CD4-positive, alpha-beta T cell treated with Interleukin-10 for 1 hour (primary cell): ENCODE measurements at regions not wholly inside any gene's neighbourhood (a gene's known extent, or its start where the extent isn't known, plus 50 kb on each side); places are given as distances from the start of the nearest gene placed in this dataset.

Experiments used
- DNase-seq: peaks from one replicate; pipeline ENCODE4 v3.0.0-alpha.2; 2020

DNA sequence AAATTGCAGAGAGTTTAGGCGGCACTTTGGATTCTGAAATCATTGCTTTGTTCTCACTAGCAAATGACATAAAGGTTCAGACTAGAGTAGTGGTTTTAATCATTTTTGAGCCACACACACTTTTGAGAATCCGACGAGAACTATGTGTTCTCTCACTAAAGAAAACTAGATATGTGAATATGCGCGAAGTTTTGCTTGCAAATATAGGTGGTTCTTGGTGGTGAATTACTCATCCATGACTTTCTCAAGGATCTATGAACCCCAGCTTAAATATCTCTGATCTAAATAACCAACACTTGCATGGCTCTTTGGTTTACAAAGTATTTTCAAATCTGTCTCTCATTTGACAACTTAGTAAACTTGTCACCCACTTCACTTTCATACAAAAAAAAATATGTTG is 54.8 kb downstream of the NOG start:
- DNase-seq: no peak

- DNase-seq: no peak
Measured at GRCh38 chr17:56648806-56649205, 55.3 kb downstream of the NOG start.

- no peak for DNase-seq
Measured at GRCh38 chr17:56652628-56653027, 59.1 kb downstream of the NOG start.

DNA sequence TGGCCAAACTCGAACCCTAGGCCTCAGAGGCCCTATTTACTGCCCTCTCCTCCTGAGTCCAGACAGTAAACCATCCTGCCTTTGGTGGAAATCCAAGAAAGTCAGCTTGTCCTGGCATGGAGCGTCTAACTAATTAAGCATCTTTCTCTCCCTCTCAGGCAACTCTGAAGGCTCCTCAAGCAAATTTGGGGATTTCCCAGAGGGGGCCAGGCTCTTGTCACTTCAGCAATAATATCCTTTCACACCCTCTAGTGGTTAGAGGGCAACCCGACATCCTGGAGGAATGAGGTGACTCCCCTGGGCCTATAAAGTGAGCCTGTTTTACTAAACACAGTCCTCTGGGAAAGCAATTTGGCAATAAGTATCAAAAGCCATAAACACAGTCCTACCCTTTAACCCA is 60.4 kb downstream of the NOG start:
- DNase-seq: peak; percentile 69

GRCh38 chr17:56656701-56657327 is 63.3 kb downstream of the NOG start:
- DNase-seq: no peak

DNA sequence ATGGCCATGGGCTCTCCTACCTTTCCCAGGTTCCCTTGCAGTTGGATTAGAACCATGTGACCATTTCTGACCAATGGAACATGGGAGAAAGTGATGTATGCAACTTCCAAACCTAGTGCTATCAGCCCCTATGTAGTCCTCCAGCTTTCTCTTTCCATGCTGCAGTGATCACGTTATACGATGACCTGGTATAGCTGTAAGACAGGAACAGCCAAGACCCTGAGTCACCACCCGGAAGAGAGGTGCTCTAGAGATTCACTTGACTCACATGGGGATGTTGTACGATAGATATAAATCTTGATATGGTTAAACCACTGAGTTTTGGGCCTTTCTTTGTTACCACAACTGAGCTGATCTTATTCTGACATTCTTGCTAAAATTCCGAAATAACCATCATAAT is 65.1 kb downstream of the NOG start:
- DNase-seq: no peak

DNA sequence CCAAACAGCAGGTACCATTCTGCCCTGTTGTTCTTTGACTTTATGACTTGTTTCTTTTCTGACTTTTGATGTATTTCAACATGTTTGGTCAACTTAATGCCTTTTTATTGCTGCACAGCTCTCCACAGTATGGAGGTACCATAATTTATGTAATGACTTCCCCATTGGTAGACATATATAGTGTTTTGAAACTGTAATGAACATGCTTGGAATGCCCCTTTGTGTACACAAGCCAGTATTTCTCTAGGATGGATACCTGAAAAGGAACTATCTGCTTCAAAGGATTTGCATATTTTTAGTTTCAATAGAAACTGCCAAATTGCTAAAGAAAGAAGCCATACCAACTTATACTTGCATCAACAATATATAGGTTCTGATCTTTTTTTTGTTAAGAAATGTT is 66.1 kb downstream of the NOG start:
- DNase-seq: no peak

DNA sequence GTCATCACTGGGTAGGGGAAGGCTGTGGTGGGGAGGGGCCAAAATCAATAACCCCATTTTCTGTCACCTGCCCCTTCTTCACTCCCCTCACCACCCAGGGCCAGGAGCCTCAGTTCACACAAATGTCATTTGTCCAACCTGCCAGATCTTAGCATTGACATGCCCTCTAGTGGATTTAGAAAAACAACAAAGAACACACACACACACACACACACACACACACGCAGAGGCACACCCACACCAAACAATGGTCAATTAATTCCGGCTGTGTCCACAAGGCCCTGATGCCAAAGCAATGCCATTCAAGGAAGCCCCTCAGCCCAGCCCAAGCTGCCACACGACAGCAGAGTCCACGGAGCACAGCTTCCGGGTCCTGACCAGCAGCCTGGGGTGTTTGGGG is 68.4 kb downstream of the NOG start:
- DNase-seq: no peak

DNA sequence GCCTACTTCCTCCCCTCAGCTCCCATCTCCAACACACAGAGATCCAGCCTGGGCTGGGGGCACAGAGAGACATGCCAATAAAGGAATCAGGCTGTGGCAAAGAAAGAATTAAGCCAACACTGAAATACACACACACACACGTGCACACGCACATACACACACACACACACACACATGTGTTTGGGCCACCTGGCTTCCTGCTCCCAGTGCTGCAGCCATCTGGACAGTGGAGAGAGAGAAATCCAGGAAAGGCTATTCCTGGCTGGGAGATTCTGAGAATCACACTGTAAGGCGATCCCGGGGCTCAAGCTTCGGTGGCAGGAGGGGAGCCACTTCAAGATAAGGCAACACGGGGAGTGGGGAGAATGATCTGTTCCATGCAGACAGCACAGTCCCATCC is 72.4 kb downstream of the NOG start:
- no peak for DNase-seq

- DNase-seq: no peak
Measured at GRCh38 chr17:56667925-56668458, 74.5 kb downstream of the NOG start.

GRCh38 chr17:56672195-56672594 is 78.7 kb downstream of the NOG start:
- DNase-seq: no peak

- DNase-seq: no peak
Measured at GRCh38 chr17:56674401-56674925, 81.0 kb downstream of the NOG start.

DNA sequence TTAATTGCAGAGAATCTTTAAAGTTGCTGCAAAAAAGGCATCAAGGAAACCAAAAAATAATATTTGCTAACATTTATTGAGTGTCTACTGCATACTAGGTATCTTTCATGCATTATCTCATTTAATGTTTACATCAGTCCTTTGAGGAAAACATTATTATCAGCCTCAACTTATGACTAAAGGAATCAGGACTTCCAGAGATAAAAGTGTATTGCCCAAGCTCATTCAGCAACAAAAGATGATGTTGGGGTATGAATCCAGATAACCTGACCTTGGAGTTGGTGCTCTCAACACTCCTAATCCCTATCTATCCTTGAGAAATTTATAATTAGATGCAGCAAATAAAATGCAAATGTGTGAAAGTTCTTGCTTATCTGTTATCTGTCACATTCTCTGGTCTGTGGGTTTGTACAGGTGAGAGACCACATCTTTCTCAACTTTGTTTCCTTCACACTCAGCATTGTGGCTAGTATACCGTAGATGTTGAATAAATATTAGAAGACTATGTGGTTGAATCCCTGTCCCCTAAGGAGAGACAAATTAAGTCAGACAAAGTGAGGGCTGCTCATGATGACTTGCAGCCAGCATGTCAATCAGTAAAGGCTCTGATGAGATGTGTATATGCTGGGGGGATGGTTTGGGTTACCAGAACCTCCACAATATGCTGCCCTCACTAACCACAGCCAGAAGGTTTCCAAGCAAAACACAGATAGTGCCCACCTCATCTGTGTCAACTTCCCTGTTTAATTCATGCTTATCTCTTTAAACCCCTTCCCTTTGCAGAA is 82.6 kb downstream of the NOG start:
- DNase-seq: no peak

- no peak for DNase-seq
Measured at GRCh38 chr17:56676810-56677209, 83.3 kb downstream of the NOG start.

DNA sequence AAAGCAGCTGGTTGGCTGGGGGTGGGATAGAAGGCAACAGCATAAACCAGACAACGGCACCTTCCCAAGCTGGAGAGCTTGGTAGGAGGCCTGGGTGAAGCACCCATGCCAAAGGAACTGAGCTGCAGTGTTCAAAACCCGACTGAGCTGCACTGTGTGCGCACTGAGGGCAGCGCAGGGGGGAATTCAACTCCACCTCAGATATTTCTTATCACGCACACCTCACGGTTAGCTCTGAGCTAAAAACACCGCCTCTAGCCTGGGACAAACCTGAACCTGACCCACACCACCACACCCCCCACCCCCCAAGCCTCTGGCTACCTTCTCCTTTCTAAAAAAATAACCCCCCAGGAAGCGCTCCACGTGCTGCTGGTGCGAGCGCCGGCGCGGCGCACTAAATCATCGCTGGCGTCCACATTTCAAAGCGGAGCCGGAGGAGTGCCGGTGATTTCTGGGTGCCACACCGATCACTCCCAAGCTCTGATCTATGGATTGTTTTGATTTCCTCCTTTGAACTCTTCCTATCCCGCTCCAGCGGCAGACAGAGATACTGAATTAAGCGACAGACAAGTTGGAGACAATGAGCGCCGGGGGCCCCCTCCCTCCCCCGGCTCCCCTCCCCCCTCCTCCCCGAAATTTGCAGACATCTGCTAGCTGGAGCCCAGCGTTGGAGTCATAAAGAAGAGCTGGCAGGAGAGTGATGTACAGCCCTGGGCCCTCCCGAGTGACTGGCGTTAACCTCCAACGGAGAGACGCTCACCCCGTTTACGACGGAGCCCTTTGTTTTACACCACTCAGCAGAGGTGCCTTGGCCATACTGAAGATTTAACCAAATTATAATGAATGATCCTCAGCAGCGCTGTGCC is 85.0 kb downstream of the NOG start:
- DNase-seq: no peak

- DNase-seq: peak; percentile 25
Measured at GRCh38 chr17:56679115-56679776, 85.7 kb downstream of the NOG start.

DNA sequence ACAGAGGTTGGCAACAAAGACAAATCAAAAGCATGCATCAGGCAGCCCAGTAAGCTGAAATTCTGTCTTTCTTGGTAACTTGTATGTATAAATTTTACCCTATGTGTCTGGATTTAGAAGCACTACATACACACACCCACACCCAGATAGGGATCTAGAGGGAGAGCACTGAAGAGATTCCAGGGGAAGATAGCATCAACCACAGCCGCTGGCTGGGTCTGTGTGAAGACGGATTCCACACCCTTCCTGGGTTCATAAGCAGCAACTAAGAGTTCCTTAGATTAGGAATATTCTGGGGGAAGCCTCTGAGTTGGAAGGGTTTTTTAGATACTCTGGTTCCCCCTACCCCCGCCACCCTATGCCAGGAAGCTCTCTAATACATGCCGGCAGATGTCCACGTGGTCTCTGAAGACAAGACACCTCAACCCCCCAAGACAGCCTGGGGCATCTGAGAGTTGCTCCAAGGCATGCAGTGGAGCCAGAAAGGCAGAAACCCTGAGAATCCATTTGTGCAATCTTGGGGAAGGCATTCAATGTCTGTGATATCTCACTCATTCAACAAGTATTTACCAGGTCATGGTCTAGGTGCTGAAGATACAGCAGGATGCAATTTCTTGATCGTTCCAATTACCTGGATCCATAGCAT is 86.4 kb downstream of the NOG start:
- no peak for DNase-seq

GRCh38 chr17:56680676-56681075 is 87.2 kb downstream of the NOG start:
- no peak for DNase-seq

- no peak for DNase-seq
Measured at GRCh38 chr17:56681561-56682266, 88.2 kb downstream of the NOG start.

DNA sequence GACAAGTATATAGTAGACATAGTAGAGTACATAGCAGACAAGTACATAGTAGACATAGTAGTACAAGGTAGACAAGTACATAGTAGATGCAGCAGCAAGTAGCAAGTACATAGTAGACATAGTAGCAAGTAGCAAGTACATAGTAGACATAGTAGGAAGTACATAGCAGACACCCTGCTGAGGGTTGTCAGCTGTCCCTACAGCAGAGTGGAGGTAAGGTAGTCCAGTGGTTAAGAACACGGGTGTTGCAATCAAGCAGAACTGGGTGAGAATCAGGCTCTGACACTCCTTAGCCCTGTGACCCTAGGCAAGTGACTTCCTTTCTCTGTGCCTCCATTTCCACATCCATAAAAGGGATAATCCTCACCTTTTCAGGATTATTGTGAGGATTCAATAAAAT is 94.7 kb downstream of the NOG start:
- no peak for DNase-seq
